Heart right ventricle (tissue), 16 donors: ENCODE measurements at regions not wholly inside any gene's neighbourhood (a gene's known extent, or its start where the extent isn't known, plus 50 kb on each side); places are given as distances from the start of the nearest gene placed in this dataset.

Source experiments
- ATAC-seq, 8 donors: fragments of 200-7000 bp; cut with Tn5 transposase; one replicate each; pipeline ENCODE4 v1.9.1; 2020; ENCODE audit warnings: mild to moderate bottlenecking in 8 of 8, moderate library complexity in 8 of 8, moderate number of reproducible peaks in 1 of 8
- DNase-seq, 2 donors: peaks; one replicate each; pipeline ENCODE4 v3.0.0-alpha.2; 2020
- H3K27ac ChIP-seq, 10 donors: fragments of 200-600 bp; sonication (generic) in 2 of 10; one replicate each; pipeline versions ENCODE4 v1.5.0 to v1.8.0; 2020 to 2022; ENCODE audit warnings: mild to moderate bottlenecking in 3 of 10
- H3K27me3 ChIP-seq, 7 donors: fragments of 200-600 bp; one replicate each; pipeline ENCODE4 v1.8.0; 2021 to 2022; ENCODE audit warnings: mild to moderate bottlenecking in 2 of 7
- H3K36me3 ChIP-seq, 9 donors: fragments of 200-600 bp; sonication (generic) in 1 of 9; one replicate each; pipeline versions ENCODE4 v1.5.0 to v1.8.0; 2020 to 2022; ENCODE audit warnings: mild to moderate bottlenecking in 2 of 9
- H3K4me1 ChIP-seq, 9 donors: fragments of 200-600 bp; sonication (generic) in 1 of 9; one replicate each; pipeline versions ENCODE4 v1.5.0 to v1.8.0; 2020 to 2022; ENCODE audit warnings: mild to moderate bottlenecking in 4 of 9
- H3K4me3 ChIP-seq, 10 donors: fragments of 200-600 bp; sonication (generic) in 2 of 10; one replicate each; pipeline versions ENCODE4 v1.5.0 to v1.8.0; 2020 to 2022; ENCODE audit warnings: mild to moderate bottlenecking in 7 of 10, moderate library complexity in 2 of 10
- H3K9me3 ChIP-seq, 11 donors: fragments of 200-600 bp in 10 of 11; sonication (generic) in 2 of 11; one replicate each; pipeline versions ENCODE4 v1.5.0 to v1.8.0; 2013 to 2022; ENCODE audit warnings: mild to moderate bottlenecking in 2 of 11, control low read depth in 1 of 11, moderate library complexity in 1 of 11
- CTCF ChIP-seq, 9 donors: fragments of 200-600 bp; sonication (generic) in 2 of 9; IDR thresholded peaks; one replicate each; pipeline versions ENCODE4 v1.5.0 to v1.8.0; 2021 to 2022; ENCODE audit warnings: antibody characterized with exemption in 9 of 9, mild to moderate bottlenecking in 5 of 9, moderate library complexity in 1 of 9
- WGBS, 2 donors: extraction: QIAGEN DNeasy Blood & Tissue Kit; methylation state at CpG; one replicate each; pipeline ENCODE4 v1.1.7; 2013; ENCODE audit warnings: inconsistent platforms in 1 of 2; 5-methylcytosine and 5-hydroxymethylcytosine counted together
- intact Hi-C, 10 donors: fragments of 100-400 bp; cut with DNase I; formaldehyde crosslinking; loops; one replicate each; pipeline versions ENCODE4 v1.11.1 to v1.14.2; 2022
- donor health status: Arrhythmogenic right ventricular cardiomyopathy.
- donor health status: ischemic (EF 13 %, LVEDD 7.1; RV severe dilation, severe dysfunction).
- donor health status: healthy with polysubstance abuse.
- donor health status: DM: no; HTN: yes; CAD: no.
- donor health status: DM: no; HTN: no; CAD: no.
- donor health status: ischemic (EF 25% LVEDD 6.9; RV normal size, moderate dysfunction).
- donor health status: ischemic (EF 25% LVEDD 5.7; RV mildly dilated, moderate dysfunction).
- donor health status: healthy.
- donor health status: DM: yes; HTN: yes; CAD: no.
- donor health status: Ischemic cardiomyopathy.
- donor health status: ischemic (EF 35%, LVEDD 5.7; RV mildly dilated, moderate dysfunction).
- donor health status: nonischemic (EF 11% LVEDD 7.7; RV severe dilation, severe dysfunction).
- donor health status: DM: yes; HTN: yes; CAD: no.
- donor health status: PGD.
- donor health status: ischemic (EF 29% LVEDD 5.4; RV normal size, mild dysfunction).
- donor health status: nonischemic (EF 23%, LVEDD 6.1; RV moderate dilation, normal function).

DNA sequence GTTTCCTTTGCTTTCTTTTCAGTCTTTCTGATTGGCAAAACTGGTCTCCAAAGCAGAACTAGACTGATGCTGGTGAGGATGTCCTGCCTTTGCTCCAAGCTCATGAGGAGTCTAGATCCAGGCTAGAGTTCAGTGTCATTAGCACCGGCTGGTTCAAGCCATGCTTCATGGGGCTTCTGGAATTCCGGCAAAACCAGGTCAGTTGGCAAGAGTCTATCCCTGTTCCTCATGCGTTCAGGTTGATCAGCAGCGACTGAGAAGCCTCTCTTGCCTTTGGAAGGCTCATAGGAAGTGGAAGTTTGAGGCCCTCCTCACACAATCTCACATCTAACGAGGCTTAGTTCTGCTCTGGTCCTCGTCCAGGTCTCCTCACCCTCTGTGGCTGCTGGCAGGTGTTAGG is 194.3 kb downstream of the HS3ST3A1 start:
- DNase-seq (no peak), ATAC-seq (no peak)
- Histone ChIP-seq H3K4me1 (peaks cover 3 to 37% (median 10%) of the 10 kb centered on the region in 9 donors), H3K4me3 (no peak overlapping the region), H3K27me3 (no peaks in the 10 kb centered on the region), H3K9me3 (no peaks in the 10 kb centered on the region), H3K36me3 (no peaks in the 10 kb centered on the region), H3K27ac (no peak overlapping the region)
- TF ChIP-seq CTCF (IDR thresholded peaks at IDR 0.05): no peak
- intact Hi-C loops: no loop called here
- 88 to 91% methylated on average over 6 of the region's 6 CpGs for WGBS, 2 donors

DNA sequence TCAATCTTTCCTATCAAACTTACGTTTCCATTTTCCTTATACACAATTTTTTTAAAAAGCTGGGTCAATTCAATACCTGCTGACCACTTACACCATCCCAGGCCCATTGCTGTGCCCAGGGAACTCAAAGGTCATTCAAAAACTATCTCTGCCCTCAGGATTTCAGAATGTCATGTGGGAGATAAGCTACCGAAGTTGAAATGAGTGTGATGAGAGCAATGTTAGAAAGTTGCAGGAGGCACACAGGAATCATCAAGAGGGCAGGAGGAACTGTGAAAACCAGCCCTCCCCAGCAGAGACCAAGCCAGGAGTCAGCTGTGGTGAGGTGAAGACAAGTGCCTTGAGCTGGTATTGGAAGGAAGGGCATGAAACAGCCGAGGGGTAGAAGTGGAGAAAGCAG is 195.9 kb downstream of the HS3ST3A1 start:
- Histone ChIP-seq H3K27ac (peak overlapping the region in 3 of 10 donors; percentile 1 to 59 (median 49)), H3K4me3 (no peak overlapping the region), H3K9me3 (no peaks in the 10 kb centered on the region), H3K4me1 (peaks cover 0 to 29% (median 10%) of the 10 kb centered on the region in 9 donors), H3K27me3 (no peaks in the 10 kb centered on the region), H3K36me3 (no peaks in the 10 kb centered on the region)
- intact Hi-C loops: no loop called here
- ATAC-seq (peak in 6 of 8 donors; percentile 17 to 76 (median 62)), DNase-seq (no peak)
- no peak for TF ChIP-seq CTCF (IDR thresholded peaks at IDR 0.05)
- WGBS, 2 donors: 38 to 40% methylated on average over 3 of the region's 3 CpGs

DNA sequence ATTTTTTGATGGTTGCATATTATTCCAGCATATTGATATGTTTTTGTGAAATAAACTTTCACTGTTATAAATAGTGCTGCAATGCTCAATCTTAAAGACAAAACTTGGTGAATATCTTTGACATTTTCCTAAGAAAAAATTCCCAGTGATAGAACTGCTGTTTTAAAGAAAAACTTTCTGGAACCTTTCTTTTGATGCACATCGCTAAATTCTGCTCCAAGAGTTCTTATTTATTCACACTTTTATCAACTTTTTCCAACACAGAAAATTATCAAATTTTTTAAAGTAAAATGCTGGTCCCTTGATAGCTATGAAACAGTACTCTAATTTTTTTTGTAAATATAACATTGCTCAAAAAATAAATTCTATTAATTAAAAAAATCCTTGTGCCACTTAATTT is 196.6 kb downstream of the HS3ST3A1 start:
- peaks cover 0 to 27% (median 10%) of the 10 kb centered on the region in 9 donors for H3K4me1 ChIP-seq
- H3K9me3 ChIP-seq: no peaks in the 10 kb centered on the region
- DNase-seq: no peak
- H3K4me3 ChIP-seq: no peak overlapping the region
- no peak for TF ChIP-seq CTCF (IDR thresholded peaks at IDR 0.05)
- 92 to 100% methylated on average over 1 of the region's 1 CpG for WGBS, 2 donors
- H3K27ac ChIP-seq: peak overlapping the region in 2 of 10 donors; percentile 9 to 59
- H3K27me3 ChIP-seq: no peaks in the 10 kb centered on the region
- intact Hi-C loops: no loop called here
- H3K36me3 ChIP-seq: no peaks in the 10 kb centered on the region
- no peak for ATAC-seq

DNA sequence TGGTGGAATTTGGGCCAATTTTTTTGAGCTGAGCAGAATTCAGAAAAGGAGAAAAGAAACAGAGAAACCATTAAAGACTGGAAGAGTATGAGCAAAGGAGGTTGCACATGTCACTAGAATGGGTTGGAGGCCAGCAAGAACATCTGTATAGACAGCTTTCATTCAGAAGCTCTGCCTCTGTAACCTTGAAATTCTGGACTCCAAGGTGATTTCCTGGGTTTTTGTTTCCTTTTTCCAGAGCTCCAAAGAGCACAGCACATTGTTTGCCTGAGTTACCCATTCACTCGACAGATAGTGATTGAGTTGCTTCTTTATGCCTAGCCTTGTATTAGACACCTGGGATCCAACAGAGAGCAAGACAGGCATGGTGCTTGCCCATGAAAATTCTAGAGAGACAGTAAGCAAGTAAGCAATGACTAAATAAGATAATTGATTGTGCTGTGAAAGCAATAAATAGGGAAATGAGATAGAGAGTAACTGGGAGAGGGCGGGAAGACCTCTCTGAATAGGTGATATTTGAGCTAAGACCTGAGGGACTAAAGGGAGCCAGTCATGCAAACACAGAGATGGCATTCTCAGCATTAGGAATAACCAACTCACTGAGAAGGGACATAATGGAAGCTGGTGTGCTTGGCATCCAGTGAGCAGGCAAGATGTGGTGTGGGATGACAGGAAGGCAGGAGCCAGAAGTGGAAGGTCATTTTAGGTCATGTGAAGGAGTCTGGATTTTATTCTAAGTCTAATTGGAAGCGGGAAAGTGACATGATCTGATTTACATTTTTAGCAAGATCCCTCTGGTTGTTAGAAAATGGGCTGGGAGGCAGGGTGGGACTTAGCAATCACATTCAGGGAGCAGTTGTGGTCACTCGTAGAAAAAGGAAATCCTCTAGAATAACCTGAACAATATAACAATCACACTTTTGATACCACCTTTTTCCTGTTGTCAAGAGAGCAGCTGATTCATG is 197.5 kb downstream of the HS3ST3A1 start:
- Histone ChIP-seq H3K36me3 (no peaks in the 10 kb centered on the region), H3K27me3 (no peaks in the 10 kb centered on the region), H3K4me1 (peaks cover 0 to 27% (median 10%) of the 10 kb centered on the region in 9 donors), H3K27ac (peak overlapping the region in 2 of 10 donors; percentile 9 to 17), H3K4me3 (no peak overlapping the region), H3K9me3 (no peaks in the 10 kb centered on the region)
- WGBS, 2 donors: 52 to 55% methylated on average over 4 of the region's 4 CpGs
- peak in 5 of 8 donors; percentile 37 to 71 (median 55) for ATAC-seq
- no peak for DNase-seq
- no peak for TF ChIP-seq CTCF (IDR thresholded peaks at IDR 0.05)
- intact Hi-C loops: no loop called here
